ENCODE measurements at regions not wholly inside any gene's neighbourhood (a gene's known extent, or its start where the extent isn't known, plus 50 kb on each side); places are given as distances from the start of the nearest gene placed in this dataset.

- no peak for DNase-seq (ENCODE audit: extremely low read depth, low read depth)
- H3K4me3 ChIP-seq (replicated peaks; ENCODE audit: low read depth, low read length) = no peak overlapping the region
- TF ChIP-seq CTCF (IDR thresholded peaks at IDR 0.05; ENCODE audit: low read depth, low read length, missing control alignments) = no peak
Observed at GRCh38 chr2:146801886-146802285, 1042.9 kb upstream of the ACVR2A start.

GRCh38 chr2:146786396-146786795 is 1058.4 kb upstream of the ACVR2A start:
- H3K4me3 ChIP-seq (replicated peaks; ENCODE audit: low read depth, low read length) = no peak overlapping the region
- no peak for TF ChIP-seq CTCF (IDR thresholded peaks at IDR 0.05; ENCODE audit: low read depth, low read length, missing control alignments)
- DNase-seq (ENCODE audit: extremely low read depth, low read depth) = no peak

- no peak overlapping the region for H3K4me3 ChIP-seq (replicated peaks; ENCODE audit: low read depth, low read length)
- TF ChIP-seq CTCF (IDR thresholded peaks at IDR 0.05; ENCODE audit: low read depth, low read length, missing control alignments) = no peak
- no peak for DNase-seq (ENCODE audit: extremely low read depth, low read depth)
Observed at GRCh38 chr2:146785101-146785500, 1059.7 kb upstream of the ACVR2A start.

- no peak for DNase-seq (ENCODE audit: extremely low read depth, low read depth)
- H3K4me3 ChIP-seq (replicated peaks; ENCODE audit: low read depth, low read length) = no peak overlapping the region
- TF ChIP-seq CTCF (IDR thresholded peaks at IDR 0.05; ENCODE audit: low read depth, low read length, missing control alignments) = no peak
Observed at GRCh38 chr2:146784602-146785001, 1060.2 kb upstream of the ACVR2A start.

- no peak overlapping the region for H3K4me3 ChIP-seq (replicated peaks; ENCODE audit: low read depth, low read length)
- no peak for TF ChIP-seq CTCF (IDR thresholded peaks at IDR 0.05; ENCODE audit: low read depth, low read length, missing control alignments)
- DNase-seq (ENCODE audit: extremely low read depth, low read depth) = no peak
Observed at GRCh38 chr2:146777181-146777580, 1067.6 kb upstream of the ACVR2A start.

- H3K4me3 ChIP-seq (replicated peaks; ENCODE audit: low read depth, low read length) = no peak overlapping the region
- no peak for TF ChIP-seq CTCF (IDR thresholded peaks at IDR 0.05; ENCODE audit: low read depth, low read length, missing control alignments)
- no peak for DNase-seq (ENCODE audit: extremely low read depth, low read depth)
Observed at GRCh38 chr2:146776596-146776995, 1068.2 kb upstream of the ACVR2A start.

- no peak overlapping the region for H3K4me3 ChIP-seq (replicated peaks; ENCODE audit: low read depth, low read length)
- no peak for TF ChIP-seq CTCF (IDR thresholded peaks at IDR 0.05; ENCODE audit: low read depth, low read length, missing control alignments)
- DNase-seq (ENCODE audit: extremely low read depth, low read depth) = no peak
Observed at GRCh38 chr2:146771531-146771930, 1073.3 kb upstream of the ACVR2A start.

All from HFF-Myc (cell line).